CD4-positive, alpha-beta T cell (primary cell): ENCODE measurements at regions not wholly inside any gene's neighbourhood (a gene's known extent, or its start where the extent isn't known, plus 50 kb on each side); places are given as distances from the start of the nearest gene placed in this dataset.

Source experiments
- ATAC-seq: fragments of 200-7000 bp; cut with Tn5 transposase; one replicate; pipeline ENCODE4 v1.10.0; 2022; ENCODE audit warnings: mild to moderate bottlenecking; ENCODE audit not compliant: poor library complexity
- CTCF ChIA-PET: fragments of 350-600 bp; sonication (Branson Sonifier 250); formaldehyde crosslinking; loops from one replicate; lab custom pipeline; 2021; ENCODE audit warnings: antibody characterized with exemption, inconsistent platforms; lab: Charles Lee
- POLR2A ChIA-PET: fragments of 350-600 bp; sonication (Branson Sonifier 250); formaldehyde crosslinking; loops from one replicate; lab custom pipeline; 2021; ENCODE audit warnings: antibody characterized with exemption, inconsistent platforms; lab: Charles Lee
- DNase-seq, 14 experiments: peaks; one replicate each; pipeline ENCODE4 v3.0.0-alpha.2; 2013 to 2020; ENCODE audit warnings: mixed read lengths in 2 of 14
- H3K27ac ChIP-seq, 2 donors: one replicate each; pipeline versions ENCODE4 v1.5.1 to v1.7.0; 2013; ENCODE audit warnings: low read length in 2 of 2, low read depth in 1 of 2, mild to moderate bottlenecking in 1 of 2
- H3K27me3 ChIP-seq, 2 experiments: 1 replicate in 1 of 2; 2 replicates in 1 of 2; pipeline versions ENCODE4 v1.6.1 to v1.7.0; 2013; ENCODE audit warnings: low read length in 2 of 2, control low read depth in 1 of 2, mild to moderate bottlenecking in 1 of 2, moderate library complexity in 1 of 2; ENCODE audit not compliant: insufficient read depth in 2 of 2, control insufficient read depth in 1 of 2
- H3K36me3 ChIP-seq: one replicate; pipeline ENCODE4 v1.6.1; 2013; ENCODE audit warnings: low read length, control low read depth; ENCODE audit not compliant: insufficient read depth
- H3K4me1 ChIP-seq: one replicate; pipeline ENCODE4 v1.6.1; 2013; ENCODE audit warnings: low read length, control low read depth; ENCODE audit not compliant: insufficient read depth
- H3K4me3 ChIP-seq: one replicate; pipeline ENCODE4 v1.5.1; 2013; ENCODE audit warnings: mild to moderate bottlenecking, low read length, moderate library complexity
- H3K9me3 ChIP-seq, 2 experiments: 1 replicate in 1 of 2; 2 replicates in 1 of 2; pipeline versions ENCODE4 v1.6.1 to v1.7.0; 2013; ENCODE audit warnings: low read length in 2 of 2, mild to moderate bottlenecking in 2 of 2, control low read depth in 1 of 2, moderate library complexity in 1 of 2; ENCODE audit not compliant: control insufficient read depth in 1 of 2, insufficient read depth in 1 of 2
- H3K27ac Mint-ChIP-seq: one replicate; pipeline ENCODE4 v1.8.0; 2020; ENCODE audit warnings: mixed read lengths
- H3K27me3 Mint-ChIP-seq: one replicate; pipeline ENCODE4 v1.8.0; 2021; ENCODE audit warnings: mixed read lengths
- H3K36me3 Mint-ChIP-seq: one replicate; pipeline ENCODE4 v1.8.0; 2021; ENCODE audit warnings: low read depth, mixed read lengths
- H3K4me1 Mint-ChIP-seq: one replicate; pipeline ENCODE4 v1.8.0; 2021; ENCODE audit warnings: low read depth, mixed read lengths
- H3K4me3 Mint-ChIP-seq: one replicate; pipeline ENCODE4 v1.8.0; 2020; ENCODE audit warnings: mild to moderate bottlenecking, mixed read lengths
- H3K9me3 Mint-ChIP-seq: one replicate; pipeline ENCODE4 v1.8.0; 2020; ENCODE audit warnings: mixed read lengths
- CTCF ChIP-seq: fragments of 200-600 bp; IDR thresholded peaks from one replicate; pipeline ENCODE4 v1.8.0; 2022; ENCODE audit warnings: antibody characterized with exemption, mild to moderate bottlenecking
- intact Hi-C, 2 experiments: fragments of 100-400 bp; cut with DNase I in 1 of 2; cut with micrococcal nuclease in 1 of 2; formaldehyde crosslinking; loops; one replicate each; pipeline versions ENCODE4 v1.15.1 to v1.9.0; 2023 to 2025; cut with DNase I, micrococcal nuclease

- Histone ChIP-seq H3K27ac (no peak overlapping the region), H3K36me3 (no peaks in the 10 kb centered on the region), H3K4me1 (no peaks in the 10 kb centered on the region), H3K27me3 (no peaks in the 10 kb centered on the region), H3K4me3 (no peak overlapping the region), H3K9me3 (peaks cover 3 to 15% of the 10 kb centered on the region in 2 experiments)
- H3K9me3 Mint-ChIP-seq: peaks cover 6% of the 10 kb centered on the region
- no peaks in the 10 kb centered on the region for H3K27me3 Mint-ChIP-seq
- H3K36me3 Mint-ChIP-seq: no peaks in the 10 kb centered on the region
- ChIA-PET CTCF (no interaction called here), POLR2A (no interaction called here)
- DNase-seq (no peak), ATAC-seq (no peak)
- intact Hi-C loops: no loop called here
- H3K27ac Mint-ChIP-seq: no peak overlapping the region
- no peak overlapping the region for H3K4me3 Mint-ChIP-seq
- no peak for TF ChIP-seq CTCF
- no peaks in the 10 kb centered on the region for H3K4me1 Mint-ChIP-seq
Observed at GRCh38 chr5:124421584-124421983, 324.9 kb downstream of the ZNF608 start.

- peaks cover 3 to 18% of the 10 kb centered on the region in 2 experiments for H3K9me3 ChIP-seq
- H3K4me1 ChIP-seq: no peaks in the 10 kb centered on the region
- H3K27me3 ChIP-seq: no peaks in the 10 kb centered on the region
- TF ChIP-seq CTCF: no peak
- no peak overlapping the region for H3K4me3 Mint-ChIP-seq
- H3K9me3 Mint-ChIP-seq: peaks cover 6% of the 10 kb centered on the region
- no peaks in the 10 kb centered on the region for H3K27me3 Mint-ChIP-seq
- no peak for DNase-seq
- H3K27ac Mint-ChIP-seq: no peak overlapping the region
- ATAC-seq: no peak
- H3K36me3 ChIP-seq: no peaks in the 10 kb centered on the region
- ChIA-PET POLR2A (no interaction called here), CTCF (no interaction called here)
- no peak overlapping the region for H3K27ac ChIP-seq
- no peaks in the 10 kb centered on the region for H3K36me3 Mint-ChIP-seq
- no peak overlapping the region for H3K4me3 ChIP-seq
- intact Hi-C loops: no loop called here
- H3K4me1 Mint-ChIP-seq: no peaks in the 10 kb centered on the region
Observed at GRCh38 chr5:124420952-124421351, 325.5 kb downstream of the ZNF608 start.

- Mint-ChIP-seq H3K27me3 (no peaks in the 10 kb centered on the region), H3K4me3 (no peak overlapping the region), H3K9me3 (peaks cover 6% of the 10 kb centered on the region), H3K36me3 (no peaks in the 10 kb centered on the region), H3K4me1 (no peaks in the 10 kb centered on the region), H3K27ac (no peak overlapping the region)
- no peaks in the 10 kb centered on the region for H3K36me3 ChIP-seq
- no peaks in the 10 kb centered on the region for H3K27me3 ChIP-seq
- no peak for TF ChIP-seq CTCF
- H3K4me3 ChIP-seq: no peak overlapping the region
- CTCF ChIA-PET: no interaction called here
- DNase-seq (no peak), ATAC-seq (no peak)
- POLR2A ChIA-PET: no interaction called here
- no peaks in the 10 kb centered on the region for H3K4me1 ChIP-seq
- intact Hi-C loops: no loop called here
- H3K9me3 ChIP-seq: peaks cover 3 to 21% of the 10 kb centered on the region in 2 experiments
- H3K27ac ChIP-seq: no peak overlapping the region
Observed at GRCh38 chr5:124419531-124419930, 326.9 kb downstream of the ZNF608 start.
